Heart left ventricle (tissue), 13 donors: ENCODE measurements at regions not wholly inside any gene's neighbourhood (a gene's known extent, or its start where the extent isn't known, plus 50 kb on each side); places are given as distances from the start of the nearest gene placed in this dataset.

ENCODE experiments used
- POLR2A ChIP-seq, 2 donors: fragments of 450-650 bp; IDR thresholded peaks; one replicate each; pipeline ENCODE4 v1.6.1; 2017; ENCODE audit warnings: antibody characterized with exemption in 2 of 2, mild to moderate bottlenecking in 2 of 2, moderate library complexity in 2 of 2
- TF ChIP-seq, protein P1 (sequence below), 12 donors: fragments of 200-600 bp; sonication (generic) in 4 of 12; IDR thresholded peaks; one replicate each; pipeline versions ENCODE4 v1.5.0 to v1.8.0; 2018 to 2022; ENCODE audit warnings: antibody characterized with exemption in 12 of 12, mild to moderate bottlenecking in 5 of 12
- donor health status: ischemic (EF 13 %, LVEDD 7.1; RV severe dilation, severe dysfunction).
- donor health status: DM: no; HTN: yes; CAD: no.
- donor health status: DM: no; HTN: no; CAD: no.
- donor health status: ischemic (EF 25% LVEDD 6.9; RV normal size, moderate dysfunction).
- donor health status: ischemic (EF 25% LVEDD 5.7; RV mildly dilated, moderate dysfunction).
- donor health status: ischemic (EF 35%, LVEDD 5.7; RV mildly dilated, moderate dysfunction).
- donor health status: nonischemic (EF 11% LVEDD 7.7; RV severe dilation, severe dysfunction).
- donor health status: DM: yes; HTN: yes; CAD: no.
- donor health status: PGD.
- donor health status: ischemic (EF 29% LVEDD 5.4; RV normal size, mild dysfunction).
- donor health status: nonischemic (EF 23%, LVEDD 6.1; RV moderate dilation, normal function).

- TF ChIP-seq, protein P1, sequence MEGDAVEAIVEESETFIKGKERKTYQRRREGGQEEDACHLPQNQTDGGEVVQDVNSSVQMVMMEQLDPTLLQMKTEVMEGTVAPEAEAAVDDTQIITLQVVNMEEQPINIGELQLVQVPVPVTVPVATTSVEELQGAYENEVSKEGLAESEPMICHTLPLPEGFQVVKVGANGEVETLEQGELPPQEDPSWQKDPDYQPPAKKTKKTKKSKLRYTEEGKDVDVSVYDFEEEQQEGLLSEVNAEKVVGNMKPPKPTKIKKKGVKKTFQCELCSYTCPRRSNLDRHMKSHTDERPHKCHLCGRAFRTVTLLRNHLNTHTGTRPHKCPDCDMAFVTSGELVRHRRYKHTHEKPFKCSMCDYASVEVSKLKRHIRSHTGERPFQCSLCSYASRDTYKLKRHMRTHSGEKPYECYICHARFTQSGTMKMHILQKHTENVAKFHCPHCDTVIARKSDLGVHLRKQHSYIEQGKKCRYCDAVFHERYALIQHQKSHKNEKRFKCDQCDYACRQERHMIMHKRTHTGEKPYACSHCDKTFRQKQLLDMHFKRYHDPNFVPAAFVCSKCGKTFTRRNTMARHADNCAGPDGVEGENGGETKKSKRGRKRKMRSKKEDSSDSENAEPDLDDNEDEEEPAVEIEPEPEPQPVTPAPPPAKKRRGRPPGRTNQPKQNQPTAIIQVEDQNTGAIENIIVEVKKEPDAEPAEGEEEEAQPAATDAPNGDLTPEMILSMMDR (IDR thresholded peaks at IDR 0.05), result no peak
- TF ChIP-seq POLR2A (IDR thresholded peaks at IDR 0.05), result no peak
Observed at GRCh38 chr6:147699637-147700036, 191.1 kb downstream of the SAMD5 start.
